ENCODE measurements at regions not wholly inside any gene's neighbourhood (a gene's known extent, or its start where the extent isn't known, plus 50 kb on each side); places are given as distances from the start of the nearest gene placed in this dataset.
"Not testable (repeated sequence)": the region's sequence is repeated elsewhere in the genome, so short reads cannot be mapped to it uniquely, and the experiment has no call there.

DNA sequence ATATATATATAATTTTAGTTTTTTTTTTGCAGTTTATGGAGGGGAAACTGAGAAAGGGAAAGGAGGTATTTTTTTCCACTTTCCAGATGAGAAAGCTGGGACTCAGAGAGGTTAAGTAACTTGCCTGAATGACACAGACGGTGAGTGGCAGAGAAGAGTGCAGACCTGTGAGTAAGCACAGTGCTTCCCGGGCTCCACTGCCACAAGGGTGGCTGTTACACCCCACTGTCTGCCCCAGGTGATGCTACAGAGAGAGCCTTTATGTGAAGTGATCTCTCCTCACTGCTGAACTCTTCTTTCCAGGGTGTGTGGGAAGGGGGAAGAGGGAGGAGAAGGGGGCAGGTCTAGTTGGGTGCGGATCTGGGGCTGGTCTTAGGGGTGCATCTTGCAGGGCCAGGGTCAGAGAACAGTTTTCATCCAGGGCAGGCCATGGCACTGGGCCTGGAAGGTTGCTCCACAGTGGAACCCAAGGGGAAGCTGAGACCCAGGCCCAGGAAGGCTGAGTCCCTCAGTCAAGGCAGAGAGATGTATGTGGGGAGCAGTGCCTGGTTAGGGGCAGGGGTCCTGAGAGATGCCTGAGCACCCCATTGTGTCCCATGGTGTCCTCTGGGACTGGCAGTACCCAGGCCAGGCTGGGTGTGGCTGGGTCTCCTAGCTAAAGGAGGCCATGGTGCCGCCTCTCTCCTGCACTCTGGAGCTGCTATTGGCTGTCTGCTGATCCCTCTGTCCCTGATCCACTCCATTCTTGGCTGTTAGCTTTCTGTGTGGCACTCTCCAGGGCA lies 357.5 kb downstream of the PTPRU start:
- Mint-ChIP-seq H3K27me3 (ENCODE audit: low read depth) (peaks cover 10% of the 10 kb centered on the region), H3K36me3 (ENCODE audit: insufficient read depth) (no peaks in the 10 kb centered on the region), H3K9me3 (no peaks in the 10 kb centered on the region), H3K4me3 (no peak overlapping the region), H3K4me1 (ENCODE audit: low read depth) (no peaks in the 10 kb centered on the region)
- DNase-seq, result no peak
- ATAC-seq, result no peak

DNA sequence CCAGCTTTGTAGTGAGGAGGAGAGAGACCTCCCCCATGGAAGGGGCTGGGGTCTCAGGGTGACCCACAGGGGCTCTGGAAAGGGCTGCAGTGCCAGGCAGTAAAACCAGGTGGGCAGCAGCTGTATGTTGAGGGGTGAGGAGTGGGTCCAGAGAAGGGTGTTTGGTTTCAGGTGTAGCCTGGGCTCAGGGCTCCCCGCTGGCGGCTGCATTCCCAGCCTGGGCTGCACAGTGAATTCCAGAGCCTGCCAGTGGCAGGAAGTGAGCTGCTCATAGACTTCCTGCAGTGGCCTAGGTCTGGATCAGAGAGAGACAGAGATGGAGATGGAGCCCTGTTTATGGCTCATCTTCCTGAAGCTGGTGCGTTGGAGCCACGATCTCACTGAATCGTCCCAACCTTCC lies 356.4 kb downstream of the PTPRU start:
- no peak for DNase-seq
- H3K4me1 Mint-ChIP-seq (ENCODE audit: low read depth), result no peaks in the 10 kb centered on the region

DNA sequence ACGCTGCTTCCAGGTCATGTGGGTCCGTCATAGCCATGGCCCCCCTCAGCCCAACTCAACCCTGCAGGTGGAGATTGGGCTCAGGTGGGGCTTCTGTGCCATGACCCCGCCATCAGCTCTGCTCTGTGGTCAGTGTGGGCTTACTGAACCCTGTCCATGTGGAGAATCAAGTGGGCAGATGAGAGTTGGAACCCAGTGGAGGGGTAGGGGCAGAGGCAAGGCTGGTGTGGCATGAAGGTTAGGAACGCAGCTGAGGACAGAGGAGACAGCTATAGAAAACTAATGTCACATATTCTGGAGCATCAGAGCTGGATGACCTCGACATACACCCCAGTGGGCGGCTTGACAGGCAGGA lies 355.9 kb downstream of the PTPRU start:
- DNase-seq, result no peak
- H3K4me3 Mint-ChIP-seq, result no peak overlapping the region
- H3K4me1 Mint-ChIP-seq (ENCODE audit: low read depth), result no peaks in the 10 kb centered on the region
- peaks cover 7% of the 10 kb centered on the region for H3K27me3 Mint-ChIP-seq (ENCODE audit: low read depth)
- no peak for ATAC-seq
- H3K9me3 Mint-ChIP-seq, result no peaks in the 10 kb centered on the region
- H3K36me3 Mint-ChIP-seq (ENCODE audit: insufficient read depth), result no peaks in the 10 kb centered on the region

More for the DNA sequence above, 356.4 kb downstream of the PTPRU start:
- H3K36me3 Mint-ChIP-seq (ENCODE audit: insufficient read depth), result no peaks in the 10 kb centered on the region
- no peaks in the 10 kb centered on the region for H3K9me3 Mint-ChIP-seq
- ATAC-seq, result no peak
- no peak overlapping the region for H3K4me3 Mint-ChIP-seq
- H3K27me3 Mint-ChIP-seq (ENCODE audit: low read depth), result peaks cover 7% of the 10 kb centered on the region

DNA sequence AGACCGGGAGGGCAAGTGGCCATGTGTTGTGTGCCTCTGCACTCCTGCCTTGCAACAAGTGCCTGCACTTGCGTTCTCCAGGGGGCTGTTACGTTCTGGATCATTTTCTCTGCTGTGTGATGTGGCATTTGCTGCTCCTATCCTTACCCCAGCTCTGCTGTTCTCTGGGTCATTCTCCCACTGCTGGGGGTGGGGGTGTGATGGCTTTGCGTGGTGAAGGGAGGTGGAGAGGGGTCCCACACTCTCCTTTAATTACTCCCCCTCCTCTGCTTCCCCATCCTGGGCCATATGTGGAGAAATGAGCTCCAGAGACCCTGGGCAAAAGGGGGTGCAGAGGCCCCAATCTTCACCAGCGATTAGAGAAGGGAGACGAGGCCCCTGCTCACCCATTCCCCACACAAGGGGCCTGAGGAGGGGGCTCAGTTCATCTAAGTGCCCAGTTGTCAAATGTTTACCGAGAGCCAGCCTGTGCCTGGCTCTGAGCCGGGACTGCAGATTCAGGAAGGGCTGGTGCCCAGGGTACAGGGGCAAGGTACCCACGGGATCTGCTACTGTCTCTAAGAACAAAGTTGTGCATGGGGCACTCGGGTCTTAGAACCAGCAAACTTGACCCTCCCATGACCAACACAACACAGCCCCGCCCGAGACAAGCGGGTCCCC lies 355.4 kb downstream of the PTPRU start:
- no peaks in the 10 kb centered on the region for H3K36me3 Mint-ChIP-seq (ENCODE audit: insufficient read depth)
- DNase-seq (no peak), ATAC-seq (no peak)
- peaks cover 9% of the 10 kb centered on the region for H3K27me3 Mint-ChIP-seq (ENCODE audit: low read depth)
- no peak overlapping the region for H3K4me3 Mint-ChIP-seq
- H3K9me3 Mint-ChIP-seq, result peaks cover under 1% of the 10 kb centered on the region
- H3K4me1 Mint-ChIP-seq (ENCODE audit: low read depth), result no peaks in the 10 kb centered on the region

DNA sequence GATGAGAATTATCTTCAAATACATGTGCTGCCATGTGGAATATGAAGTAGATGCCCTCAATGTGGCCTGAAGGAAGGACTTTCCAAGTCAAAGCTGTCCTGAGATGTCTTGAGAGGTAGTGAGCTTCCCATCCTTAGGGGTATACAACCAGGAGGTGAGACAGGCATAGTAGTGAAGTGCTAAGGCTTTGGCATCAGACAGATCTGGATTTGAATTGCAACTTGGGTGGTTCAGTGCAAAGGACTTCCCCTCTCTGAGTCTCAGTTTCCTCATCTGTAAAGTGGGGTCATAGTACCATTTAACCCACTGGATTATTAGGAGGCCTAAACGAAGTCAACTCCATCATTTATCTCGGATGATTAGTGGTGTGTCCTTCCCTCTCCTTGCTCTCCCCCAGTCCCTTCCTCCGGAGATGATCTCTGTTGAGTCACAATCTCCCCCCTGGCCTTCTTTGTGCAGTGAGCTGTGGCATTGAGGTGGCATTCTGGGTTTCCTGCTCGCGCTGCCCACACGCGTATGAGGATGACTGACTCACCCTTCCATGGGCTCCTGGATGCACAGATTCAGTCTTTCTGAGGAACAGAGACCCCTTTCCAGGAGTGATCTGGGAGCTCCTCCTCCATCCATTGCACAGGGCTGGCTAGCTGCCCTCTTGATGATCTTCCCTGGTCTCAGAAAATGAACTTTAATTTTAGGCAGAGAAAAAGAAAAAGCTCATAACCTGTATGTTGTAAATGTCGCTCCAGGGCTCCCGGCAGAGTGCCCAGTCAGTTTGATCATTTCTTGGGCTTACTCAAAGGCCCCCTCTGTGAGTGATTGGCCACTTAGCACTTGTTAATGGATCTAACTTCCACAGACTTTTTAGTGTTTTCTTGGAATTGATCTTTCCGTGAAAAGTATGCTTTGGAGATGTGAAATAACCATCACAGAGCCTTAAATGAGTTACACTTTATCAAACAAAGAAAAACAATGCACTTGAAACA lies 354.6 kb downstream of the PTPRU start:
- Mint-ChIP-seq H3K4me1 (ENCODE audit: low read depth) (no peaks in the 10 kb centered on the region), H3K9me3 (peaks cover 3% of the 10 kb centered on the region), H3K27me3 (ENCODE audit: low read depth) (peaks cover 9% of the 10 kb centered on the region), H3K36me3 (ENCODE audit: insufficient read depth) (no peaks in the 10 kb centered on the region), H3K4me3 (no peak overlapping the region)
- DNase-seq (no peak), ATAC-seq (no peak)

DNA sequence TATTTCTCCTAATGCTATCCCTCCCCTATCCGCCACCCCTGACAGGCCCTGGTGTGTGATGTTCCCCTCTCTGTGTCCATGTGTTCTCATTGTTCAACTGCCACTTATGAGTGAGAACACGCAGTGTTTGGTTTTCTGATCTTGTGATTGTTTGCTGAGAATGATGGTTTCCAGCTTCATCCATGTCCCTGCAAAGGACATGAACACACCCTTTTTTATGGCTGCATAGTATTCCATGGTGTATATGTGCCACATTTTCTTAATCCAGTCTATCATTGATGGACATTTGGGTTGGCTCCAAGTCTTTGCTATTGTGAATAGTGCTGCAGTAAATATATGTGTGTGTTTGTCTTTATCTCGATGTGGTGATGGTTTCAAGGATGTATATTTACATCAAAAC lies 353.4 kb downstream of the PTPRU start:
- ATAC-seq; H3K4me1 Mint-ChIP-seq (ENCODE audit: low read depth): not testable (repeated sequence)

DNA sequence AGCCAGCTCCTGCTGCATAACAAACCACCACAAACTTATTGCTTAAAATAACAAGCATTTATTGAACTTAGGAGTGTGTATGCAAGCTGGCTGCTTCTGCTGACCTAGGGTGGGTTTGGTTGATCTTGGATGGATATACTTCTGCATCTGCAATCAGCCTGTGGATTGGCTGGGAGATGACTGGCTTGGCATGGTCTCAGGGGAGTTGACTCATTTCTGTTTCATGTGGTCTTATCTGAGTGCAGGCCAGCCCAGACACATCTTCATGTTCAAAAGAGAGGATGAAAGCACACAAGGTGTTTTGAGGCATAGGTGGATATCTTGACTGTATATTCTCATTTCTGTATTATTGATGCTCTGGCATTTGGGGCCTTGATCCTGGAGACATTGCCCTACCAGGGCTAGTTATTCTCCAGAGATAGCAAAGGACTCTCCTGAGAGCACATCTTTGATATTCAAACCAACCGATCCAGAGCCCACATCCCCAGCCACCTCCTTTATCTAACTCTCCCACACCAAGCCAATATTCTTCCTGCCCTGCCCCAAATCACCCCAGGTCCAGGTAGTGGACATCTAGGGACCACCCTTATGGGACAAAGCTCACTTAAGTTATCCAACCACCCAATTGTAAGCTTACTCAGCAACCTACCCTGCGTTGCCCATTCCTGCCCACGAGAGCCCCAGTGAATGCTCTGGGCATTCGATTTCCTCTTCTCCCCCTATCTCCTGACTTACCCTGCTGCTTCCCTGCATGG lies 350.8 kb downstream of the PTPRU start:
- no peaks in the 10 kb centered on the region for H3K36me3 Mint-ChIP-seq (ENCODE audit: insufficient read depth)
- H3K27me3 Mint-ChIP-seq (ENCODE audit: low read depth), result peaks cover 15% of the 10 kb centered on the region
- DNase-seq, result no peak
- H3K9me3 Mint-ChIP-seq, result peaks cover 3% of the 10 kb centered on the region
- no peak for ATAC-seq
- H3K4me3 Mint-ChIP-seq, result no peak overlapping the region
- no peaks in the 10 kb centered on the region for H3K4me1 Mint-ChIP-seq (ENCODE audit: low read depth)

More for the DNA sequence above, 353.4 kb downstream of the PTPRU start:
- peaks cover 11% of the 10 kb centered on the region for H3K27me3 Mint-ChIP-seq (ENCODE audit: low read depth)
- H3K4me3 Mint-ChIP-seq; H3K9me3 Mint-ChIP-seq; DNase-seq; H3K36me3 Mint-ChIP-seq (ENCODE audit: insufficient read depth): not testable (repeated sequence)

DNA sequence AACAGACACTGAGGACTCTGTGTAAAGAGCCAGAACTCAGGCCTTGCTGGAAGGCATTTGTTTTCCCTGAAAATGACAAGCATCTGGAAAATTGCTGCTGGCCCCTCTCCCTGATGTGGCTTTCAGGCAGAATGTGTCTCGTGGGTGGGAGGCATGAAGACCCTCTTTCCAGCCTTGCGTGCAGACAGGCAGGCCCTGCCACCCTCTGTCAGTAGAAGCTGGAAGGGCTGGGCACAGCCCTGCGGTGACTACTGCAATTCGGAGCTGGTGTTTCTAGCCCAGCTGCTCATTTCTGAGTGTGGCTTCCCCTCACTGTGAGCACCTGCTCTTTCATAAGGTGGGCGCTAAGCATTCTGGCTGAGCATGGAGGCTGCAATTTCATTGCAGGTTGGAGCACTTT lies 349.9 kb downstream of the PTPRU start:
- peaks cover 15% of the 10 kb centered on the region for H3K27me3 Mint-ChIP-seq (ENCODE audit: low read depth)

DNA sequence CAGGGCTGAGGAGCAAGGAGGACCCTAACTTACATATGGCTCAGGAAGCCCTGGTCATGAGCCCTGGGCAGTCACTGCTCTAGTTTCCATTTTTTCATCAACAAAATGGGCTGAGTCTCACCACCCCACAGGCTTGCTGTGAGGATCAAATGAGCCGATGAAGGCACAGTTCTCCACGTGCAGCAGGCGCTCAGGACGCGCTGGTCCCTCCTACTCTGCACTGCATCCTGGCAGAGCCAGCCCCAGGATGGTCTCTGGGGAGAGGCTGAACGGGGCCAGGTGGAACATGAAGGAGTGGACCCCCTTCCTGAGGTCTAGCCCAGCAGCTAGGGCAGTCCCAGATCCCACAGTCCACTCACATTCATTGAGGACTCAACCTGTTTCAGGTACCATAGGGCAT lies 349.3 kb downstream of the PTPRU start:
- peaks cover 15% of the 10 kb centered on the region for H3K27me3 Mint-ChIP-seq (ENCODE audit: low read depth)
- DNase-seq (no peak), ATAC-seq (no peak)
- H3K4me1 Mint-ChIP-seq (ENCODE audit: low read depth), result no peaks in the 10 kb centered on the region
- no peak overlapping the region for H3K4me3 Mint-ChIP-seq
- no peaks in the 10 kb centered on the region for H3K36me3 Mint-ChIP-seq (ENCODE audit: insufficient read depth)
- peaks cover 3% of the 10 kb centered on the region for H3K9me3 Mint-ChIP-seq

More for the DNA sequence above, 349.9 kb downstream of the PTPRU start:
- Mint-ChIP-seq H3K4me3 (no peak overlapping the region), H3K9me3 (peaks cover 3% of the 10 kb centered on the region), H3K4me1 (ENCODE audit: low read depth) (no peaks in the 10 kb centered on the region), H3K36me3 (ENCODE audit: insufficient read depth) (no peaks in the 10 kb centered on the region)
- ATAC-seq (no peak), DNase-seq (no peak)

DNA sequence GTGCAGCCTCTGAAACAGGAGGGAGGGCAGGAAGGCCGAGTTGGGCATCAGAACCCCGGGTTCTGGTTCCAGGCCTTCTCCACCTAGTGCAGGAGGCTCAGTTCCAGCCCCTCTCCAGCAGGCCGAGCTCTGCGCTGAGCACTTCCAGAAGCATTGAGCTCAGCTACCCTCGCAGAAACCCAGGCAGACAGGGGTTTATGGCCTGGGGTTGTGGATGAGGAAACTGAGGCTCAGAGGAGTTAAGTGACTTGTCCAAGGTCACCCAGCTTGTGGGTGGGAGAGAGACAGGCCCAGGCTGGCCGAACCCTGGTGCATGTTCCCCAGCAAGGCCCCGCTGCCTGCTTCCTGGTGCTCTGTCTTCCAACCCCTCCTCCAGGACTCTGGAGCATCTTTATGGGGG lies 348.9 kb downstream of the PTPRU start:
- no peaks in the 10 kb centered on the region for H3K36me3 Mint-ChIP-seq (ENCODE audit: insufficient read depth)
- H3K4me3 Mint-ChIP-seq, result no peak overlapping the region
- H3K9me3 Mint-ChIP-seq, result peaks cover 3% of the 10 kb centered on the region
- no peaks in the 10 kb centered on the region for H3K4me1 Mint-ChIP-seq (ENCODE audit: low read depth)
- H3K27me3 Mint-ChIP-seq (ENCODE audit: low read depth), result peaks cover 15% of the 10 kb centered on the region
- DNase-seq (no peak), ATAC-seq (no peak)

DNA sequence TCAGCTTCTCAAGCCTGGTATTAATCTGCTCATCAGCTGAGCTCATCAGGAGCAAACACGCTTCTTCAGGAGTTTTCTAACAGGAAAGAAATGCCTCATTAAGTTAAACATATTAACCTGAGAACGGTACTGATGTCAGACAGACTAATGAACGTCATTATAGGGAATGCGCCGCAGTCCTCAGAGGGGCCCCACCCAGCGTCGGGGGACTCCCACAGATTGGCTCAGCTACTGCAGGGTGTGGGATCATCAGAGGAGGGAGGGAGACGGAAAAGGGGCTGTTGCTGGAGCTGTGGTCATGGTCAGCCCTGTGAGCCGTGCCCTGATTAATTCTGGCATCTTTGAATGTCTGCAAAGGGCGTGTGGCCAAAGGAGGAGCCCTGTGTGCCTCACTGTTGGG lies 348.5 kb downstream of the PTPRU start:
- Mint-ChIP-seq H3K36me3 (ENCODE audit: insufficient read depth) (no peaks in the 10 kb centered on the region), H3K27me3 (ENCODE audit: low read depth) (peaks cover 15% of the 10 kb centered on the region), H3K9me3 (peaks cover 3% of the 10 kb centered on the region), H3K4me3 (no peak overlapping the region), H3K4me1 (ENCODE audit: low read depth) (no peaks in the 10 kb centered on the region)
- no peak for DNase-seq
- ATAC-seq, result no peak

DNA sequence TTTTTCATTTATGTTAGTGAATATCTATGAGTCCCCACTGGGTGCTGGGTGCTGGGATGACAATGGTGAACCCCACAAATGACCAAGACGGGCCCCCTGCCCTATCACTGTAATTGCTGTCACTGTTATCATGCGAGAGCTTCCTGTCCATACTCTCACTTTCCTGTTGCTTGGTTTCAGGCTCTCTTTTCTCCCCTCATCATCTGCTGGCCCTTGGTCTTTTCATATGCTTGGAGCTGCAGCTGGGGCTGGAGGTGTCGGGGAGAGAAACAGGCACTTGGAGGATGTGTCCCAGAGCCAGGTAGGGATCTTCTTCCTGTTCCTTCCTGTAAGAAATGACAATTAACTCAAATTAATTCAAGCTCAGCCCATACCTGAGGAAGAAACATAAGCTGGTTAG lies 348.0 kb downstream of the PTPRU start:
- no peaks in the 10 kb centered on the region for H3K4me1 Mint-ChIP-seq (ENCODE audit: low read depth)
- peaks cover 3% of the 10 kb centered on the region for H3K9me3 Mint-ChIP-seq
- peaks cover 15% of the 10 kb centered on the region for H3K27me3 Mint-ChIP-seq (ENCODE audit: low read depth)
- no peak overlapping the region for H3K4me3 Mint-ChIP-seq
- ATAC-seq (no peak), DNase-seq (no peak)
- H3K36me3 Mint-ChIP-seq (ENCODE audit: insufficient read depth), result no peaks in the 10 kb centered on the region

DNA sequence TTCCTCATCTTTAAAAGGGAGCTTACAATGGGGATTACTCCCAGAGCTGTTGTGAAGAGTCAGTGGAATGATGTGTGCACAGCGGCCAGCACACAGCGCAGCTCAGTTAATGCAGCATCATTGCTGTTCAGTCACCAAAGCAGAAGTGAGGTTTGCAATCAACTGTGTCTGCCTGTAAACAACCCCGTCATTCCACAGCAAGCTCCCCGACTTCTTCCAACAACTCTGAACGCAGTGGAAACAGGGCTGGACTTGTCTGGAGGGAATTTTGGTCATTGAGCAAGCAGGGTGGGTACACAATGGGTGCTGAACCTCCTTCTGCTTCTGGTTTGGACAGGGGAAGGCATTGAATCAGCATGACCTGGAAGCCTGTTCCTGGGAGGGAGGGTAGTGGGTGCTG lies 347.4 kb downstream of the PTPRU start:
- Mint-ChIP-seq H3K4me1 (ENCODE audit: low read depth) (no peaks in the 10 kb centered on the region), H3K36me3 (ENCODE audit: insufficient read depth) (no peaks in the 10 kb centered on the region), H3K9me3 (peaks cover 3% of the 10 kb centered on the region), H3K27me3 (ENCODE audit: low read depth) (peaks cover 15% of the 10 kb centered on the region), H3K4me3 (no peak overlapping the region)
- no peak for DNase-seq
- ATAC-seq, result no peak

DNA sequence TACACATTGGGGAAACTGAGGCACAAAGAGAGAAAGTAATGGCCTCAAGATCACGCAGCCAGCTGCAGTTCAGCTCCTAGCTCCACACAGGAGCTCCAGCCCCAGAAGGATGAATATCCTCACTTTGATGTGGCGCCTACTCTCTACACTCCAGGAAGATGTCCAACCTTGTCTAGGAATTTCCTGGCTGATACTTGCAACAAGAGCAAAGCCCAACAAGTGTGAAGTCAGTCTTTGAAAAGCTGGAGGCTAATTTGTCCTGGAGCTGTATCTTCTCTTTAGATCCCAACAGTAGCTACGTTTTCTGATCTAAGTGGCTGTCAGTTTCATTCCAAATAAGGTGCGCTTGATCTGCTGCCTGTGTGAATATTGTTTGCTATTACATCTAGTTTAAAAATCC lies 344.9 kb downstream of the PTPRU start:
- H3K4me1 Mint-ChIP-seq (ENCODE audit: low read depth), result no peaks in the 10 kb centered on the region
- DNase-seq, result no peak
- H3K36me3 Mint-ChIP-seq (ENCODE audit: insufficient read depth), result no peaks in the 10 kb centered on the region
- no peaks in the 10 kb centered on the region for H3K9me3 Mint-ChIP-seq
- no peak for ATAC-seq
- H3K27me3 Mint-ChIP-seq (ENCODE audit: low read depth), result peaks cover 12% of the 10 kb centered on the region
- H3K4me3 Mint-ChIP-seq, result no peak overlapping the region

Data from activated T-cell treated with anti-CD3 and anti-CD28 coated beads, Interleukin-2, amount 50 U/mL, for 4 hours (primary cell).